Fibroblast of skin of back (primary cell): ENCODE measurements at regions not wholly inside any gene's neighbourhood (a gene's known extent, or its start where the extent isn't known, plus 50 kb on each side); places are given as distances from the start of the nearest gene placed in this dataset.

Experiments
- DNase-seq: peaks from one replicate; pipeline ENCODE4 v3.0.0-alpha.2; 2013

DNA sequence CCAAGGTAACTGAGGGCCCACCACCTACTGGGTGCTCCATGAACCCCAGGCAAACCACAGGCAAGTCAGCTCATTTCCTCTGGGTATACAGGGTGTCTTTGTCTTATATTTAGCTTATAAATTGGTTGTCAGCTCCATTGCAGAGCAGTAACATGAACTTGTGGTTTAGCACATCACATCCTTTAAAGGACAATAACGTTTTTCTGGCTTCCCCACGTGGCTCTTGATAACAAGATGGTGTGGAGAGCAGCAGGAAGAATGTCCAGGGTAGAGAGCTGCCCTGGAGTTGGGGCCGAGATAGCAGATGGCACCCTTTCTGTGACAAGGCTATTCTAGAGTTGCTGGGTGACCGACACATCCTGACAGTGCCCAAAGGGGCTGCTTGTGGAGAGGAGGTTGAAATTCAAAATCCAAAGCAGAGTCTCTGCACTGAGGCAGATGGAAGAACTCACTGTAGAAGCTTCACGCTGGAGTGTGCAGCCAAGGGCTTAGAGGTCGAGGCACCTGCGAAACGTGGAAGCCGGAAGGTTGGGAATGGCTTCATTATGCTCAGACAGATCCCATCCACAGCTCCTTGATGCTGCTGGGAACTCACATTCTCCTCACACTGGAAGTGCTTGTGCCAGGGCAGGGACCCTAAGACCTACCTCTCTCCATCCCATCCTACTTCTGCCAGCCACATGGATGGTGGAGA lies 133.0 kb upstream of the FRY start:
- no peak for DNase-seq

GRCh38 chr13:31901985-31902384 lies 129.6 kb upstream of the FRY start:
- DNase-seq, result no peak

DNA sequence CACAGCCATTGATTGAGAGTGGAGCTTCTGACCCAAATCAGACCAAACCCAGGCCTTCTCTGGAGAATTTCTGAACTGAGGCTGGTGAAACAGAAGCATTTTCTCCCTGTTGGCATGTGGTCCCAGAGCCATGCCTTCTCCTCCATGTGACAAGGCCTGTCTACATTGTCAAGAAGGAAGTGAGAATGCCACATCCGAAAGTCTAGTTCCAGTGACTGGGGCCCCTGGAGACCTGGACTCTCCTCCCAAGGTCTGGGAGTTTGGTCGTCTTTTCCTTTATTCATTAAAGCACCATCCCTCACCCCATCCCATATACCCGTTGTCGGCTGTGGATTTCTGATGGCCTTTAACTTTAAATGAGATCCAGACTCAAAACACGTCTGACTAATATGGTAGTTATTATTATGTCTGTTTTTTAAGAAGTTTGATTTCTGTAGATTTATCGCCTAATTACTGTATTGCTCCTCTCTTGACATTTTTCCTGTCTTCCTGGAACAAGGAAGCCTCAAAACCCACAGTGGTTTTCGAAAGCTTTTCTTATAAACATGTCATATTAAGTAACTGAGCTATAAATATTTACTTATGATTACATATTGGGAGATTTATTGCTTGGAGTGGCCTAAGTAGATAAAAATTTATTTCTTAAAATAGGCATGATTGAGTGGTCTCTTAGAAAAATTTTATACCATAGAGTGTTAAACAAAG lies 128.3 kb upstream of the FRY start:
- no peak for DNase-seq

DNA sequence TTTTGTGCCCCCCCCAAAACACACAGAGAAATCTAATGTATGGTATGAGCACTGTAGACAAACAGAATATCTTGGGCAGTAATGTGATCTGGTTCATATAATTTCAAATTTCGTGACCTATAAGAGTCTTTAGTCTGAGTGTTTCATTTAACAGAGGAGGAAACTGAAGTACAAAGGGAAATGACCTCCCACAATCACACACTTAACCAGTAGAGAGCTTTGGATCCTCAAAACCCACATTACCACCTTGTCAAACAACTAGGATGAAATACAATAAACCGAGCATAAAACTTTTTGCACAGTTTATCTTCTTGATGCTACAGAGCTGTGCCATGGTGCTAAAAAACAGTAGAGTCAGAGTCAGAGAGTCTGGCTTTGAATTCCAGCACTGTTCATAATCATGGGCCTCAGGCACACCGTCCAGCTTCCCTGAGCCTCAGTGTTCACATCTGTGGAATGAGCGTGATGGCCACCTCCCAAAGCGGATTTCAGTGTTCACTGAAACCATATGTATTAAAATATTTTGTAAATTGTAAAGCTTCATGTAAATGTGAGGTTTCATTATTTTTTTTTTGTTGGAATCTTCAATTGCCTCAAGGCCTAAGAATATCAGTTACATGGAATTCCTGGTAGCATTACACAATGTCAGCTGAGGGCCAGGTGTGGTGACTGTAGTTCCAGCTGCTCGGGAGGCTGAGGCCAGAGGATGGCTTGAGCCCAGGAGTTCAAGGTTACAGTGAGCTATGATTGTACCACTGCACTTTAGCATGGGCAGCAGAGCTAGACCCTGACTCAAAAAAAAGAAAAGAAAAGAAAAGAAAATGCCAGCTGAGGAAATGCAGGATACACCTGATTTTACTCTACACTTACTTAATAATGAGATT lies 126.4 kb upstream of the FRY start:
- no peak for DNase-seq

- no peak for DNase-seq
These were observed 125.6 kb upstream of the FRY start for GRCh38 chr13:31905961-31906360.

DNA sequence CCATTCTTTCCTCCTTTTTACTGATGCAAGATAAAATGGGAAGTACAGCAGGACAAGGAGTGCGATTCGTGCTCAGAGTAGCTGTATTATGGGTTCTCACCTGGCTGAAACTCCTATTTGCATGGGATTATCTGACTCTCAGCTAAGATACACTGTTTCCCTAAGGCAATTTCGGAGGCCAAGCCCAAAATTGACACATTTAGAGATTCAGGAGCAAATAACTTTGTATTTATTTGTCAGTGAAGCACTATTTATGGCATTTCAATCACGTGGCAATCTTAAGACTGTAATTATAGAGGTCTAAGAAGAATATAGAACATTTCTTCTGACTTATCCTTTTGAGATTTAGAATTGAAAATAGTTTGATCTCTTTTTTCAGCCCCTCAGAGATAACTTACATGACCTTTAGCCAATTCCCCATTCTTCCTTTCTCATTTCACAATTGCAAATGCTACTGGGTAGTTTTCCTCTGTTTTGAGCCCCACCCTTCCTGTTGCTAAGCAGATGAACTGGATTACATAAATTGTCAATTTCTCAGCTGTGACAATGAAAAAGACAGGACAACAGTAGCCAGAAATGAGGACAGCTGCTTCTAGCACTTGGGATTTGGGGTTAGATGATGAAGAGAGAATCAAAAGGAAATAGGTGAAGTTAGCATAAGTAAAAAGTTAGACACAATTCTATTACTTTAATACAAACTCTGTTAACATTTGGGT lies 122.7 kb upstream of the FRY start:
- DNase-seq, result no peak

DNA sequence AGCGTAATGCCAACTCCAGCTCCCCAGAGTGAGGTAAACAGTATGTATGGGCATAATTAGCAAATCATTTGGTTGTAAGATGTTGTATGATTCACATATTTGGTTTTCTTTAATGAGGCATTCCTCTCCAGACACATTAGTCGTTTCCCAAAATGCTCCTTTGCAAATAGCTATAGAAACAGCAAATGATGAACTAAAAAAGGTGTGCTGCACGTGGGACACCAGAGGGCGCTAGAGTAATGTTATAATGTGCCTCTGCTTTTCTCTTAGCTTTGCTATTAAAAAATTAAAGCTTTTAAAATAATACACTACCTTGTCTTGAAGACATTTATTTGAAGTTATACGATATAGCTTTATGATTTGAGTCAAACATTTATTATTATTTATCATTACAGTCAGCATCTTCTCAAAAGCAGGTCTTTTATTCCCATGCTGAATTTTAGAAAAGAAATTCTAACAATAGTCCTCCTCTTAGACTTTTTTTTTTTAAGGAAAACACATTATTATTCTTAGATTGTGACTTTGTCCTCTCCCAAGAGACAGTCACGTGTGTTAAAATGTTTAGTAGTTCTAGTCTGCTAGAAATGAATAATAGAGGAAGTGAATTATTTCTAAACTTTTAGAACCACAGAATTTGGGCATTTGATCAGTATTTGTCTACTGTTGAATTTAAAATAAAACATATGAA lies 121.6 kb upstream of the FRY start:
- DNase-seq, result peak; percentile 70

DNA sequence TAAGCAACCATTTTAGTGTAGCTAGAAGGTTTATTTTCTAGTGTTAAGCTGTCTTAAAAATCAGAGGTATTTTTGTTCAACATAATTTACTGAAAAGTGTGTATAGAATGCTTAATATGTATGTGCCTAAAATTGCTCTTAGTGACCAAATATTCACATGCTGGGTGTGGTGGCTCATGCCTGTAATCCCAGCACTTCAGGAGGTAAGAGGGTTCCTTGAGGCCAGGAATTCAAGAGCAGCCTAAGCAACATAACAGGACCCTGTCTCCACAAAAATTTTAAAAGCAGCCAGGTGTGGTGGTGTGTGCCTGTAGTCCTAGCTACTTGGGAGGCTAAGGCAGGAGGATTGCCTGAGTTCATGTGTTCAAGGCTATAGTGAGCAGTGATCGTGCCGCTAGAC lies 120.9 kb upstream of the FRY start:
- no peak for DNase-seq

DNA sequence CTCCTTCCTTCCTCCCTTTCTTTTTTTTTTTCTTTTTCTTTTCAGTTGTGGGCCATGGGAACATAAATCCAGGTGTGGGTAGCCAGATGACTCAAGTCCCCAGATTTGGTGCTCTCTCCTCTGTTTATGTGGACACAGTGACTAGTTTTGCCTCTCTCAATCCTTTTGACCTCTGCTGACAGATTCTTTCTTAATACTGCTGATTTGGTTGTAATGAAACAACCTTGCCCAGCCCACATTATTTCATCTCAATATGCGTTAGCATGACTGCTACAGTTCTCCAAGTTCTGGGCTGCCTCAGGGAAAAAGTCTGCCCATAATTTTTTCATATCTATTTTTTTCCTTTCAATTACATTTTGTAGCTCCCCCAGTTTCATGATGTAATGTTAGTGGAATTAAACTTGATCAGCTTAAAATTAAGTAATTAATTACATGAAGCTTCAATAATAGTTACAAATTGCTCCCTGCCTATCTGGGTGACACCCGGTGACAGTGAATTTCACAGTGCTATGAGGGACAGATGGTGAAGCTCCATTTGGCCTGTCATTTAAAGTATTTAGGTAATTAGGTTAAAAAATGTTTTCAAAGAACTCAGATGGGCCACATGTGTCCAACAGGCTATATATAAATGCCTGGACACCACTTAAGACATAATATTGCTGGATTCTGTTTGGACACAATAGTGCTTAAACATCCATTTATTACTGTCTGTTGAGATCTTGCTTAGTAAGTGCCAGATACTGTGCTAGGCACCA lies 118.8 kb upstream of the FRY start:
- no peak for DNase-seq

DNA sequence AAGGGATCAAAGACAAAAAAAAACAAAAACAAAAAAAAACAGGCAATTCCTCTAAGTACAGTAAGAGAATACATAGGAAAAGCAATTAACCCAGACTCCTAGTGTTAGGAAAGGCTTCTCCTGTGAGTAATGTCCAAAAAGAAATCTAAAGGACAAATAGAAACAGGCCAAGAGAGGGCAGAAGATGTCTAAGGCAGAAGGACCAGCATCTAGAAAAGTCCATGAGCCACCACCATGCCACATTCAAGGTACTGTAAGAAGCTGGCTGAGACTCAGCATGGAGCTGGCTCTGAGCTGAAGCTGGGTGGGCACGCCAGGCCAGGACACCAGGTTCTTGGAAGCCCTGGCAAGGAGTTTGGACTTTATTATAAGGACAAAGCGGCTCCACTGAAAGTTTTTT lies 118.1 kb upstream of the FRY start:
- DNase-seq, result no peak

DNA sequence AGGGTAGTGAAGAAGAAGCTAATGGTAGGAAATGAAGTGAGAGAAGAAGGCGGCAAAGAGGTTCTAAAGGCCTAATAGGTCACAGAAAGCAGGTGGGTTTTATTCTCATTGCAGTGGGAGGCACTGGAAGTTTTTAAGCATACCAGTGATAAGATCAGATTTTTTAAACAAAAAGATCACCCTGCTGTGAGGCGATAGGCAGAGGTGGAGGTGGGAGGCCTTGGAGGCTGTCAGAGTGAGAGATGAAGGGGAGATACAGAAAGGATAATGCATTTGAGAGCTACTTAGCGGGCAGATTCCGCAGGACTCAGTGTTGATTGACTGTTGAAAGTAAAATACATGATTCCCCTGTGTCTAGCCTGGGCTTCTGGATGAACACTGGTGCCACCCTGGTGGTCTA lies 116.7 kb upstream of the FRY start:
- DNase-seq, result no peak

DNA sequence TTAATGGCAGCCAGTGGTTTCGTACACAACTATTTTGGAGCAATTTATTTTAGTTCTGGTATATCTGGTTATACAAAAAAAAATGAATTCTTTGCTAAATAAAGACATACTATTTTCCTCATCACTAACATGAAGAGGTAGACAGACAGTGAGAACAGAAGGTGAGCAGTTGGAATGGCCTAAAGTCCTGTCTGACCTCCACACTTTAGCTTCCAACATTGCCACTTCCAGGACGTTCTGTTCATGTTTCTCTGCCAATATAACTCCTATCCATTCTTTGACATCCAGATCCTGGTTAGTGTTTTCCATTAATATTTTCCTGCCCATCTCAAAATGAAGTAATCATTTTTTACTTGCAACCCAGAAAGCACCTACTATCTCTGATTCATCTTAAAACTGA lies 112.9 kb upstream of the FRY start:
- DNase-seq, result no peak

- DNase-seq, result no peak
These were observed 112.3 kb upstream of the FRY start for GRCh38 chr13:31919241-31919640.

GRCh38 chr13:31919971-31920726 lies 111.4 kb upstream of the FRY start:
- no peak for DNase-seq

DNA sequence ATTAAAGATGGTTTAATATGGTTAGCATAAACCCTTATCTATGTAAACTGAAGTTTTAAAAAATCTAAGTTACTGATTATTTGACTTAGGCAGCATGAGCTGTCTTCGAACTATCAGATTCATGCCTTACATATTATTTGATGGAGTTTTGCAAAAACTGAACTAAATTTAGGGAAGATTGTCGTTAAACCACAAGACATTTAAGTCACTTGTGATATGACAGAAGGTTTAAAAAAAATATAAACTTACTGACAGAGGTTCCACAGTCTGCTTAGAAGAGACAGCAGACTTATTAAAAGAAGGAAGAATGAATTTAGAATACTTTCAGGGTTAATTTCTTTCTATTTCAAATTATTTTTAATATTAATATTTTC lies 110.9 kb upstream of the FRY start:
- DNase-seq, result no peak

GRCh38 chr13:31922724-31923123 lies 108.8 kb upstream of the FRY start:
- no peak for DNase-seq

GRCh38 chr13:31923134-31923763 lies 108.3 kb upstream of the FRY start:
- DNase-seq, result no peak

DNA sequence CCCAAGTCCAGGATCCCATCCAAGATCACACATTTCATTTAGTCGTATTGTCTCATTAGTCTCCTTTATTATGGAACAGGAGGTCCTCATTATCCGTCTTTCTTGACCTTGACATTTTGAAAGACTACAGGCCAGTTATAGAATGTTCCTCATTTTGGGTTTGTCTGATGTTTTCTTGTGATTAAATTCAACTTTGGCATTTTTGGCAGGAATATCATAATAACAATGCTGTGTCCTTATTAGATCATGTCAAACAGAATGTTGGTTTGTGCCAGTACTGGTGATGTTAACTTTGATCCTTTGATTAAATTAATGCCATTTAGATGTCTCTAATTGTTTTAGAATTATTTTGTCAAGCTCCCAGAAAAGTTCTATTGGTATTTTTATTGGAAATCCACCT lies 106.5 kb upstream of the FRY start:
- no peak for DNase-seq

DNA sequence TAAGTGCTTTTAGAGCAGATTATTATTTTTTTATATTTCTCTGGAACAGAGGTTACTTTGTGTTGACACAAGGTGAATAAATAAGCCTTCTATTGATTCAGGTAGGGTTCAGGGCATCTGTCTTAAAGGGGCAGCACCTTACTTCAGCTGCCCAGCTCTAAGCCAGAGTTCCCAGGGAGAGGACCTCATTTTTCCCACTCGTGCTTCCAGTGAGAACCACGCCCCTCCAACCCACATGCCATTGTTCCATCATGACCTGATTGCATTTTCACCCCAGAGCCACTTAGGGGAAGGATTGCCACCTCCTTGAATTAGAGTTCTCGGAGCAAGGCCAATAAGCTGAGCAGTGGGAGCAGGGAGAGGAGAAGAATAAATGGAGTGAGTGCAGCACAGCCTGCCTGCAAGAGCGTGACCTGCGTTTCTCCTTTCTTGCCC lies 104.3 kb upstream of the FRY start:
- no peak for DNase-seq
